Osteocyte (in vitro differentiated cells): ENCODE measurements at regions not wholly inside any gene's neighbourhood (a gene's known extent, or its start where the extent isn't known, plus 50 kb on each side); places are given as distances from the start of the nearest gene placed in this dataset.

ENCODE experiments used
- DNase-seq: peaks from one replicate; pipeline ENCODE4 v3.0.0; 2021; ENCODE audit warnings: mixed read lengths; ENCODE audit not compliant: unreplicated experiment; ENCODE audit errors: extremely low spot score
- H3K27ac Mint-ChIP-seq: one replicate; pipeline ENCODE4 v1.8.0; 2021; ENCODE audit warnings: mild to moderate bottlenecking, mixed read lengths; ENCODE audit not compliant: unreplicated experiment
- H3K27me3 Mint-ChIP-seq: one replicate; pipeline ENCODE4 v1.8.0; 2021; ENCODE audit warnings: mixed read lengths; ENCODE audit not compliant: unreplicated experiment
- H3K36me3 Mint-ChIP-seq: one replicate; pipeline ENCODE4 v1.8.0; 2021; ENCODE audit warnings: mixed read lengths; ENCODE audit not compliant: unreplicated experiment
- H3K4me1 Mint-ChIP-seq: one replicate; pipeline ENCODE4 v1.8.0; 2021; ENCODE audit warnings: mixed read lengths; ENCODE audit not compliant: unreplicated experiment
- H3K4me3 Mint-ChIP-seq: one replicate; pipeline ENCODE4 v1.8.0; 2021; ENCODE audit warnings: mild to moderate bottlenecking, moderate library complexity, mixed read lengths; ENCODE audit not compliant: unreplicated experiment
- H3K9me3 Mint-ChIP-seq: one replicate; pipeline ENCODE4 v1.8.0; 2021; ENCODE audit warnings: mixed read lengths; ENCODE audit not compliant: unreplicated experiment
- CTCF ChIP-seq: fragments of 200-600 bp; sonication (generic); IDR thresholded peaks from 2 replicates; pipeline ENCODE4 v1.5.0; 2021; ENCODE audit warnings: antibody characterized with exemption, mild to moderate bottlenecking, moderate library complexity

- Mint-ChIP-seq H3K27ac (no peak overlapping the region), H3K27me3 (no peaks in the 10 kb centered on the region)
- no peak for DNase-seq
These were observed 416.8 kb upstream of the MYT1L start for GRCh38 chr2:2747797-2748301.

GRCh38 chr2:2746731-2747130 lies 415.7 kb upstream of the MYT1L start:
- TF ChIP-seq CTCF = no peak
- Mint-ChIP-seq H3K9me3 (peaks cover 19% of the 10 kb centered on the region), H3K27me3 (no peaks in the 10 kb centered on the region), H3K36me3 (no peaks in the 10 kb centered on the region), H3K4me1 (no peaks in the 10 kb centered on the region), H3K27ac (no peak overlapping the region), H3K4me3 (no peak overlapping the region)
- no peak for DNase-seq

More at GRCh38 chr2:2747797-2748301, 416.8 kb upstream of the MYT1L start:
- Mint-ChIP-seq H3K4me3 (no peak overlapping the region), H3K9me3 (peaks cover 14% of the 10 kb centered on the region), H3K4me1 (no peaks in the 10 kb centered on the region), H3K36me3 (no peaks in the 10 kb centered on the region)
- TF ChIP-seq CTCF = no peak

GRCh38 chr2:2744958-2745715 lies 414.1 kb upstream of the MYT1L start:
- Mint-ChIP-seq H3K36me3 (no peaks in the 10 kb centered on the region), H3K4me1 (no peaks in the 10 kb centered on the region), H3K27me3 (no peaks in the 10 kb centered on the region), H3K27ac (no peak overlapping the region), H3K4me3 (no peak overlapping the region), H3K9me3 (peaks cover 13% of the 10 kb centered on the region)
- TF ChIP-seq CTCF = no peak
- DNase-seq = no peak

- no peaks in the 10 kb centered on the region for H3K4me1 Mint-ChIP-seq
- no peak overlapping the region for H3K27ac Mint-ChIP-seq
- H3K36me3 Mint-ChIP-seq = no peaks in the 10 kb centered on the region
- peaks cover 18% of the 10 kb centered on the region for H3K9me3 Mint-ChIP-seq
- TF ChIP-seq CTCF = no peak
- no peak for DNase-seq
- H3K27me3 Mint-ChIP-seq = no peaks in the 10 kb centered on the region
- H3K4me3 Mint-ChIP-seq = no peak overlapping the region
These were observed 413.0 kb upstream of the MYT1L start for GRCh38 chr2:2744107-2744506.

GRCh38 chr2:2743164-2743571 lies 412.1 kb upstream of the MYT1L start:
- Mint-ChIP-seq H3K9me3 (peaks cover 18% of the 10 kb centered on the region), H3K4me1 (no peaks in the 10 kb centered on the region), H3K4me3 (no peak overlapping the region), H3K27me3 (no peaks in the 10 kb centered on the region), H3K27ac (no peak overlapping the region), H3K36me3 (no peaks in the 10 kb centered on the region)
- no peak for TF ChIP-seq CTCF
- DNase-seq = no peak
